ENCODE measurements at regions not wholly inside any gene's neighbourhood (a gene's known extent, or its start where the extent isn't known, plus 50 kb on each side); places are given as distances from the start of the nearest gene placed in this dataset.

- H3K4me3 ChIP-seq (ENCODE audit: low read depth, low read length): no peak overlapping the region
- TF ChIP-seq, protein P1, sequence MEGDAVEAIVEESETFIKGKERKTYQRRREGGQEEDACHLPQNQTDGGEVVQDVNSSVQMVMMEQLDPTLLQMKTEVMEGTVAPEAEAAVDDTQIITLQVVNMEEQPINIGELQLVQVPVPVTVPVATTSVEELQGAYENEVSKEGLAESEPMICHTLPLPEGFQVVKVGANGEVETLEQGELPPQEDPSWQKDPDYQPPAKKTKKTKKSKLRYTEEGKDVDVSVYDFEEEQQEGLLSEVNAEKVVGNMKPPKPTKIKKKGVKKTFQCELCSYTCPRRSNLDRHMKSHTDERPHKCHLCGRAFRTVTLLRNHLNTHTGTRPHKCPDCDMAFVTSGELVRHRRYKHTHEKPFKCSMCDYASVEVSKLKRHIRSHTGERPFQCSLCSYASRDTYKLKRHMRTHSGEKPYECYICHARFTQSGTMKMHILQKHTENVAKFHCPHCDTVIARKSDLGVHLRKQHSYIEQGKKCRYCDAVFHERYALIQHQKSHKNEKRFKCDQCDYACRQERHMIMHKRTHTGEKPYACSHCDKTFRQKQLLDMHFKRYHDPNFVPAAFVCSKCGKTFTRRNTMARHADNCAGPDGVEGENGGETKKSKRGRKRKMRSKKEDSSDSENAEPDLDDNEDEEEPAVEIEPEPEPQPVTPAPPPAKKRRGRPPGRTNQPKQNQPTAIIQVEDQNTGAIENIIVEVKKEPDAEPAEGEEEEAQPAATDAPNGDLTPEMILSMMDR (IDR thresholded peaks at IDR 0.05; ENCODE audit: borderline replicate concordance, insufficient read depth, low read depth, low read length): no peak
These were observed 76.3 kb upstream of the IQSEC1 start for GRCh38 chr3:13149330-13150108.

- H3K4me3 ChIP-seq (ENCODE audit: low read depth, low read length): no peak overlapping the region
- TF ChIP-seq, protein P1 (IDR thresholded peaks at IDR 0.05; ENCODE audit: borderline replicate concordance, insufficient read depth, low read depth, low read length): no peak
These were observed 75.5 kb upstream of the IQSEC1 start for GRCh38 chr3:13148561-13149329.

- TF ChIP-seq, protein P1 (IDR thresholded peaks at IDR 0.05; ENCODE audit: borderline replicate concordance, insufficient read depth, low read depth, low read length): no peak
These were observed 74.9 kb upstream of the IQSEC1 start for GRCh38 chr3:13148126-13148525.

GRCh38 chr3:13147344-13147743, 74.1 kb upstream of the IQSEC1 start:
- H3K4me3 ChIP-seq (ENCODE audit: low read depth, low read length): no peak overlapping the region
- TF ChIP-seq, protein P1 (IDR thresholded peaks at IDR 0.05; ENCODE audit: borderline replicate concordance, insufficient read depth, low read depth, low read length): no peak

More at GRCh38 chr3:13148126-13148525, 74.9 kb upstream of the IQSEC1 start:
- no peak overlapping the region for H3K4me3 ChIP-seq (ENCODE audit: low read depth, low read length)

GRCh38 chr3:13146643-13147143, 73.5 kb upstream of the IQSEC1 start:
- H3K4me3 ChIP-seq (ENCODE audit: low read depth, low read length): no peak overlapping the region
- TF ChIP-seq, protein P1 (IDR thresholded peaks at IDR 0.05; ENCODE audit: borderline replicate concordance, insufficient read depth, low read depth, low read length): no peak

DNA sequence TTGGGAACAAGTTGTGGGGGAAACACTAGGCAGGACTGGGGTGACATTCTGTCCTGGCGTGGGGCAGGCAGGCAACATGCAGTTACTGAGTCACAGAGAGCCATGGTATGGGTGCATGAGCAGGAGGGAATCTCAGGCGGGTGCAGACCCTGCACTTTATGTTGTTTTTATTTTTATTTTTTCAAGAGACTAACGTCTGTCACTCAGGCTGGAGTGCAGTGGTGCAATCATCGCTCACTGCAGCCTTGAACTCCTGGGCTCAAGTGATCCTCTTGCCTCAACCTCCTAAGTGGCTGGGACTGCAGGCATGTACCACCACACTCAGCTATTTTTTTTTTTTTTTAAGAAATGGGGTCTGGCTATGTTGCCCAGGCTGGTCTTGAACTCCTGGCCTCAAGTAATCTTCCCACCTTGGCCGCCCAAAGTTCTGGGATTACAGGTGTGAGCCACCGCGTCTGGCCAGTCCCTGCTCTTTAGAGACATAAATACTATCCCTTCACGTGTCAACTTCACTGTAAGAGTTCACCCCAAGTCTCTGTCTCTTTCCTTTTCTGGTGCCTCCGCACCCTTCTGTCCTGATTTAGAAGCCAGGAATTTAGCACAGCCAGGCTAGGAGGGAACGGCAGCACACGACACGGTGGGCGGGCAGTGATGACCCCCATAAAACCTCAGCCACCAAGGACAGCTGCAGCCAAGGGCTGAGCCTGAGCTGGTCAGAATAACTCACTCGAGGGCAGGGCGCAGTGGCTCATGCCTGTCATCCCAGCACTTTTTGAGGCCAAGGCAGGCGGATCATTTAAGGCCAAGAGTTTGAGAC, 72.8 kb upstream of the IQSEC1 start:
- no peak overlapping the region for H3K4me3 ChIP-seq (ENCODE audit: low read depth, low read length)
- TF ChIP-seq, protein P1 (IDR thresholded peaks at IDR 0.05; ENCODE audit: borderline replicate concordance, insufficient read depth, low read depth, low read length): no peak
